ENCODE measurements at regions not wholly inside any gene's neighbourhood (a gene's known extent, or its start where the extent isn't known, plus 50 kb on each side); places are given as distances from the start of the nearest gene placed in this dataset.

- Histone ChIP-seq H4K20me1 (replicated peaks in 1 of 2; ENCODE audit: control insufficient read depth in 1 of 2, insufficient read depth in 2 of 2, low read length in 2 of 2) (no peaks in the 10 kb centered on the region), H4K5ac (ENCODE audit: insufficient read length, low read depth, low read length) (no peak overlapping the region), H3K56ac (replicated peaks; ENCODE audit: insufficient read length, low read depth, low read length) (no peak overlapping the region), H3K4ac (replicated peaks; ENCODE audit: insufficient read length, low read depth, low read length) (no peak overlapping the region), H4K91ac (replicated peaks; ENCODE audit: insufficient read length, low read length) (no peak overlapping the region), H3K23me2 (ENCODE audit: low read depth, low read length) (no peaks in the 10 kb centered on the region), H3K79me2 (ENCODE audit: control insufficient read depth in 1 of 2, insufficient read depth in 2 of 2, low read length in 2 of 2) (no peaks in the 10 kb centered on the region), H3K27me3 (replicated peaks in 1 of 4; ENCODE audit: control insufficient read depth in 3 of 4, extremely low read depth in 1 of 4, insufficient read depth in 3 of 4, low read length in 3 of 4) (no peaks in the 10 kb centered on the region), H3K4me2 (ENCODE audit: insufficient read depth in 1 of 2, low read depth in 2 of 2, low read length in 2 of 2) (no peak overlapping the region), H3K79me1 (ENCODE audit: low read depth, low read length) (no peaks in the 10 kb centered on the region), H3K18ac (ENCODE audit: extremely low read depth, low read length) (no peak overlapping the region), H3K9ac (replicated peaks in 1 of 4; ENCODE audit: extremely low read depth in 1 of 4, low read depth in 3 of 4, low read length in 3 of 4) (no peak overlapping the region), H2BK15ac (ENCODE audit: low read length) (no peak overlapping the region), H4K8ac (ENCODE audit: extremely low read depth, insufficient read depth, low read length) (no peak overlapping the region), H2BK5ac (ENCODE audit: low read depth, low read length) (no peak overlapping the region), H2AFZ (ENCODE audit: low read length) (no peak overlapping the region), H3K9me3 (ENCODE audit: insufficient read depth in 2 of 2, low read depth in 1 of 2, low read length in 1 of 2) (no peaks in the 10 kb centered on the region), H2BK20ac (ENCODE audit: low read length) (no peak overlapping the region), H3K4me3 (ENCODE audit: extremely low read depth in 1 of 4, insufficient read depth in 2 of 4, low read depth in 3 of 4, low read length in 4 of 4) (no peak overlapping the region), H3K27ac (ENCODE audit: low read depth, low read length) (no peak overlapping the region), H3K36me3 (ENCODE audit: control insufficient read depth in 2 of 4, insufficient read depth in 4 of 4, low read length in 3 of 4) (no peaks in the 10 kb centered on the region), H3K4me1 (replicated peaks in 1 of 4; ENCODE audit: control insufficient read depth in 3 of 4, insufficient read depth in 4 of 4, low read length in 3 of 4) (no peaks in the 10 kb centered on the region), H3K23ac (ENCODE audit: insufficient read length) (no peak overlapping the region), H3K14ac (ENCODE audit: insufficient read length) (no peak overlapping the region), H2BK120ac (replicated peaks; ENCODE audit: low read depth, low read length) (no peak overlapping the region), H2BK12ac (ENCODE audit: low read depth, low read length) (no peak overlapping the region), H2AK5ac (ENCODE audit: low read depth, low read length) (no peak overlapping the region)
- WGBS, 2 experiments (ENCODE audit: extremely low coverage in 1 of 2, insufficient coverage in 1 of 2, insufficient read length in 1 of 2, insufficient replicate concordance in 2 of 2, low coverage in 1 of 2, low lambda C conversion rate in 2 of 2, missing lambda C conversion rate in 1 of 2), result 95% methylated on average over 1 of the region's 1 CpG; no CpG with 5 or more reads in 1 of the 2 experiments
- ChIA-PET POLR2A (ENCODE audit: partially characterized antibody) (no interaction called here), CTCF (ENCODE audit: partially characterized antibody) (no interaction called here)
- FAIRE-seq (no peak), DNase-seq (ENCODE audit: low read depth in 1 of 2, low spot score in 2 of 2) (no peak)
- no peak for TF ChIP-seq GABPA (IDR thresholded peaks at IDR 0.05; ENCODE audit: borderline replicate concordance, insufficient read depth, low read length)
Measured at GRCh38 chr9:31114346-31114745, 1270.1 kb upstream of the ACO1 start.
